NOMO-1 treated with DMSO at 0.1 percent for 48 hours (cell line): ENCODE measurements at regions not wholly inside any gene's neighbourhood (a gene's known extent, or its start where the extent isn't known, plus 50 kb on each side); places are given as distances from the start of the nearest gene placed in this dataset.
A peak's percentile ranks its signal among the peaks of the same experiment; 100 is the strongest.

Source experiments
- DNase-seq: peaks from one replicate; lab custom pipeline; 2025; ENCODE audit not compliant: unreplicated experiment; lab: John Stamatoyannopoulos, UW

- peak; percentile 3 for DNase-seq
These were observed 112.8 kb downstream of the DSC3 start for GRCh38 chr18:30929718-30930117.

GRCh38 chr18:30929065-30929464 is 113.5 kb downstream of the DSC3 start:
- no peak for DNase-seq

GRCh38 chr18:30927517-30928075 is 114.9 kb downstream of the DSC3 start:
- DNase-seq, result no peak

- no peak for DNase-seq
These were observed 115.5 kb downstream of the DSC3 start for GRCh38 chr18:30927042-30927441.

GRCh38 chr18:30925795-30926194 is 116.7 kb downstream of the DSC3 start:
- DNase-seq, result no peak

GRCh38 chr18:30920757-30921156 is 121.8 kb downstream of the DSC3 start:
- no peak for DNase-seq

- DNase-seq, result no peak
These were observed 122.2 kb downstream of the DSC3 start for GRCh38 chr18:30920351-30920750.

GRCh38 chr18:30917651-30918050 is 124.9 kb downstream of the DSC3 start:
- DNase-seq, result no peak

GRCh38 chr18:30915336-30915988 is 127.1 kb downstream of the DSC3 start:
- DNase-seq, result no peak

GRCh38 chr18:30908381-30908780 is 134.2 kb downstream of the DSC3 start:
- DNase-seq, result no peak

GRCh38 chr18:30903566-30903965 is 139.0 kb downstream of the DSC3 start:
- DNase-seq, result no peak

- DNase-seq, result no peak
These were observed 152.8 kb downstream of the DSC3 start for GRCh38 chr18:30889519-30890301.

- no peak for DNase-seq
These were observed 154.2 kb downstream of the DSC3 start for GRCh38 chr18:30888344-30888743.

GRCh38 chr18:30886998-30887397 is 155.5 kb downstream of the DSC3 start:
- DNase-seq, result no peak

GRCh38 chr18:30870466-30870865 is 172.1 kb downstream of the DSC3 start:
- no peak for DNase-seq

- no peak for DNase-seq
These were observed 179.6 kb downstream of the DSC3 start for GRCh38 chr18:30862900-30863299.

GRCh38 chr18:30860741-30861140 is 181.8 kb downstream of the DSC3 start:
- DNase-seq, result no peak

GRCh38 chr18:30859036-30859435 is 183.5 kb downstream of the DSC3 start:
- DNase-seq, result no peak

- no peak for DNase-seq
These were observed 184.0 kb downstream of the DSC3 start for GRCh38 chr18:30858560-30858959.

- no peak for DNase-seq
These were observed 186.8 kb downstream of the DSC3 start for GRCh38 chr18:30855762-30856161.

- no peak for DNase-seq
These were observed 189.6 kb downstream of the DSC3 start for GRCh38 chr18:30852980-30853379.

- DNase-seq, result no peak
These were observed 190.0 kb downstream of the DSC3 start for GRCh38 chr18:30852541-30852940.
